ENCODE measurements at regions not wholly inside any gene's neighbourhood (a gene's known extent, or its start where the extent isn't known, plus 50 kb on each side); places are given as distances from the start of the nearest gene placed in this dataset.

GRCh38 chr2:154963511-154963910, 265.0 kb downstream of the KCNJ3 start:
- TF ChIP-seq CTCF (IDR thresholded peaks at IDR 0.05 in 4 of 5, conservative IDR thresholded peaks at IDR 0.05 in 1 of 5) (no peak), POLR2A (IDR thresholded peaks at IDR 0.05) (no peak)
